Smooth muscle cell (in vitro differentiated cells): ENCODE measurements at regions not wholly inside any gene's neighbourhood (a gene's known extent, or its start where the extent isn't known, plus 50 kb on each side); places are given as distances from the start of the nearest gene placed in this dataset.

Source experiments
- DNase-seq: peaks from one replicate; lab custom pipeline; 2025; ENCODE audit not compliant: unreplicated experiment; lab: John Stamatoyannopoulos, UW
- H2AFZ ChIP-seq: fragments of 200-600 bp; sonication (generic); 2 replicates; pipeline ENCODE4 v1.6.0; 2016; ENCODE audit warnings: antibody characterized with exemption, low read depth, mild to moderate bottlenecking
- H3F3A ChIP-seq: fragments of 200-600 bp; sonication (generic); 2 replicates; pipeline ENCODE4 v1.6.0; 2017; ENCODE audit warnings: antibody characterized with exemption, low read depth
- H3K27ac ChIP-seq: fragments of 200-600 bp; sonication (generic); 2 replicates; pipeline ENCODE4 v1.5.1; 2016; ENCODE audit warnings: low read depth, mild to moderate bottlenecking
- H3K27me3 ChIP-seq: fragments of 200-600 bp; sonication (generic); 2 replicates; pipeline ENCODE4 v1.6.1; 2016; ENCODE audit warnings: low read depth, mild to moderate bottlenecking
- H3K36me3 ChIP-seq: fragments of 200-600 bp; sonication (generic); 2 replicates; pipeline ENCODE4 v1.5.1; 2016; ENCODE audit warnings: low read depth
- H3K4me1 ChIP-seq: fragments of 200-600 bp; sonication (generic); 2 replicates; pipeline ENCODE4 v1.5.1; 2016; ENCODE audit warnings: low read depth
- H3K4me2 ChIP-seq: fragments of 200-600 bp; sonication (generic); 2 replicates; pipeline ENCODE4 v1.6.0; 2016; ENCODE audit warnings: mild to moderate bottlenecking
- H3K4me3 ChIP-seq: fragments of 200-600 bp; sonication (generic); 2 replicates; pipeline ENCODE4 v1.5.1; 2016; ENCODE audit warnings: mild to moderate bottlenecking
- H3K79me2 ChIP-seq: fragments of 200-600 bp; sonication (generic); 2 replicates; pipeline ENCODE4 v1.6.0; 2016; ENCODE audit warnings: low read depth, mild to moderate bottlenecking
- H3K9ac ChIP-seq: fragments of 200-600 bp; sonication (generic); 2 replicates; pipeline ENCODE4 v1.6.0; 2016; ENCODE audit warnings: low read depth
- H3K9me3 ChIP-seq: fragments of 200-600 bp; sonication (generic); replicated peaks from 2 replicates; pipeline ENCODE4 v1.5.1; 2016; ENCODE audit warnings: low read depth
- H4K20me1 ChIP-seq: fragments of 200-600 bp; sonication (generic); 2 replicates; pipeline ENCODE4 v1.6.0; 2016; ENCODE audit warnings: low read depth
- WGBS: methylation state at CpG from one replicate; pipeline ENCODE4 v1.1.7; 2016; ENCODE audit warnings: low lambda C conversion rate; 5-methylcytosine and 5-hydroxymethylcytosine counted together
- TF ChIP-seq, protein P1 (sequence below): fragments of 200-600 bp; sonication (generic); IDR thresholded peaks from 2 replicates; pipeline ENCODE4 v1.5.1; 2017; ENCODE audit warnings: borderline replicate concordance, mild to moderate bottlenecking, antibody characterized with exemption; ENCODE audit not compliant: insufficient read depth, poor library complexity, severe bottlenecking

DNA sequence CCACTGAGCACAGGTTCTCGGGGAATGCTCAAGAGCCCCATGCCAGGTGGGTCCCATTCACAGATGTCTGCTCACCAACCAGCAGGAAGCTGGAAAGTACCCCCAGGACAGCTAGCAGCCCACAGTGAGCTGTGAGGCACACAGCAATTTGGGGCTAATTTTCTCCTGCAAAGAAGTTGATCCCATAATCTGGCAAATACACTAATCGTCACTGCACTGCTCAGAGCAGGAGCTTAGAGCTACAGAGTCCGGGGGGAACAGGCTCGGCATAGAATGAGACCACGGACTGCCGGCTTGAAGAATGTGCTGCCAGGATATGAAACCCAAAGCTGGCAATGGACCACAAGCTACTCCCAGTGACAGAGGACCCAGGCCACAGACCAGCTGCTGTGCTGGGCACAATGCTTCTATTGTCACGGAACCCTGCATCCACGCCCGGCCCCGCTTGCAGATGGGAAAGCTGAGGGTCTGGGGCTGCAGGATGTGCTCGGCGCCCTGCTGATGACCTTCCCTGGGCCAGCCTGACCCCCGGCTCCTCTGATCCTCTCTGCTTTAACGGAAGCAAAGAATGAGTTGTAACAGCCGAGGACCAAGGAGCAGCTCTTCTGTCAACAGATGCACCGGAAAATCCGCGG, 239.7 kb downstream of the CTTN start:
- H3K4me3 ChIP-seq, result no peak overlapping the region
- no peak overlapping the region for H2AFZ ChIP-seq
- H3K27me3 ChIP-seq, result no peaks in the 10 kb centered on the region
- no peak overlapping the region for H3K4me2 ChIP-seq
- no peaks in the 10 kb centered on the region for H3F3A ChIP-seq
- no peaks in the 10 kb centered on the region for H3K79me2 ChIP-seq
- no peaks in the 10 kb centered on the region for H4K20me1 ChIP-seq
- no peaks in the 10 kb centered on the region for H3K9me3 ChIP-seq
- TF ChIP-seq, protein P1, sequence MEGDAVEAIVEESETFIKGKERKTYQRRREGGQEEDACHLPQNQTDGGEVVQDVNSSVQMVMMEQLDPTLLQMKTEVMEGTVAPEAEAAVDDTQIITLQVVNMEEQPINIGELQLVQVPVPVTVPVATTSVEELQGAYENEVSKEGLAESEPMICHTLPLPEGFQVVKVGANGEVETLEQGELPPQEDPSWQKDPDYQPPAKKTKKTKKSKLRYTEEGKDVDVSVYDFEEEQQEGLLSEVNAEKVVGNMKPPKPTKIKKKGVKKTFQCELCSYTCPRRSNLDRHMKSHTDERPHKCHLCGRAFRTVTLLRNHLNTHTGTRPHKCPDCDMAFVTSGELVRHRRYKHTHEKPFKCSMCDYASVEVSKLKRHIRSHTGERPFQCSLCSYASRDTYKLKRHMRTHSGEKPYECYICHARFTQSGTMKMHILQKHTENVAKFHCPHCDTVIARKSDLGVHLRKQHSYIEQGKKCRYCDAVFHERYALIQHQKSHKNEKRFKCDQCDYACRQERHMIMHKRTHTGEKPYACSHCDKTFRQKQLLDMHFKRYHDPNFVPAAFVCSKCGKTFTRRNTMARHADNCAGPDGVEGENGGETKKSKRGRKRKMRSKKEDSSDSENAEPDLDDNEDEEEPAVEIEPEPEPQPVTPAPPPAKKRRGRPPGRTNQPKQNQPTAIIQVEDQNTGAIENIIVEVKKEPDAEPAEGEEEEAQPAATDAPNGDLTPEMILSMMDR, result no peak
- WGBS, result 91% methylated on average over 18 of the region's 18 CpGs
- no peak overlapping the region for H3K27ac ChIP-seq
- no peaks in the 10 kb centered on the region for H3K36me3 ChIP-seq
- H3K9ac ChIP-seq, result no peak overlapping the region
- no peak for DNase-seq
- peaks cover 11% of the 10 kb centered on the region for H3K4me1 ChIP-seq

DNA sequence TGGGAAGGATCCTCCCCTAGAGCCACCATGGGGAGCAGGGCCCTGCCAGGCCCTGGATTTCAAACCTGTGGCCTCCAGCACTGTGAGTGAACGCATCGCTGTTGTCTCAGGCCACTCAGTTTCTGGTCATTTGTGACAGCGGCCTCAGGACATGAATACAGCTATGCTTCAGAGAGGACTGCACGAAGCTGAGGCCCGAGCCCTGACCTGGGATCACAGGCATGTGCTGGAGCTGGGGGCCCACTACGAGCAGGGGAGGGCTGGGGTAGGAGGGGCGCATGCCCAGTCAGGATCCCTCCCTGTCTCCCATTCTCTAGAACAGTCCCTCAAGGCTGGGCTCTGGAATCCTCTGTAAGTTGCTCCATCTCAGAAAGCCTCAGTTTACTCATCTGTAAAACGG, 242.1 kb downstream of the CTTN start:
- Histone ChIP-seq H2AFZ (no peak overlapping the region), H3F3A (no peaks in the 10 kb centered on the region), H3K27me3 (no peaks in the 10 kb centered on the region), H3K4me1 (peaks cover 11% of the 10 kb centered on the region), H3K4me3 (no peak overlapping the region), H3K79me2 (no peaks in the 10 kb centered on the region), H3K9ac (no peak overlapping the region), H3K27ac (no peak overlapping the region), H3K9me3 (no peaks in the 10 kb centered on the region), H3K36me3 (no peaks in the 10 kb centered on the region), H4K20me1 (no peaks in the 10 kb centered on the region), H3K4me2 (no peak overlapping the region)
- WGBS, result 96% methylated on average over 8 of the region's 8 CpGs
- TF ChIP-seq, protein P1, result no peak
- DNase-seq, result no peak

DNA sequence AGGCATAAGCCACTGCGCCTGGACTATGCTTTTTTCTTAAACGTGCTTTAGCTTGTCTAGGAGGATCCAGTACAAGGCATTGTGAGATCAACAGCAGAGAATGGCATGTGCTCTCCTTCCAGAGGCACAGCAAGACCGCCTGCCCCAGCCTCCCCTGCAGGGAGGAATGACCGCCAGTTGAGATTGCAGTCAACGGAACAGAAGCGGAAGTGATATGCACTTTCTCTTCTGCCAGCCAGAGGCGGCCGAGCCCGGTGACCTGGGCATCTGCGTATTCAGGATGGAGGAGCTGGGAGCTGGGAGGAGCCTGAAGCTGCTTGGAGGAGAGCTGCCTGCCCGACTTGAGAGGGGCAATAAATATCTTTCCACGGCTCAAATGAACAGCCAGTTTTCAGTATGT, 243.0 kb downstream of the CTTN start:
- Histone ChIP-seq H3K79me2 (no peaks in the 10 kb centered on the region), H3K4me3 (no peak overlapping the region), H3K9ac (no peak overlapping the region), H2AFZ (no peak overlapping the region), H3K27me3 (no peaks in the 10 kb centered on the region), H3F3A (no peaks in the 10 kb centered on the region), H3K36me3 (no peaks in the 10 kb centered on the region), H4K20me1 (no peaks in the 10 kb centered on the region), H3K9me3 (no peaks in the 10 kb centered on the region), H3K4me1 (peaks cover 11% of the 10 kb centered on the region), H3K4me2 (no peak overlapping the region), H3K27ac (no peak overlapping the region)
- no peak for DNase-seq
- 48% methylated on average over 12 of the region's 12 CpGs for WGBS
- TF ChIP-seq, protein P1, result no peak

DNA sequence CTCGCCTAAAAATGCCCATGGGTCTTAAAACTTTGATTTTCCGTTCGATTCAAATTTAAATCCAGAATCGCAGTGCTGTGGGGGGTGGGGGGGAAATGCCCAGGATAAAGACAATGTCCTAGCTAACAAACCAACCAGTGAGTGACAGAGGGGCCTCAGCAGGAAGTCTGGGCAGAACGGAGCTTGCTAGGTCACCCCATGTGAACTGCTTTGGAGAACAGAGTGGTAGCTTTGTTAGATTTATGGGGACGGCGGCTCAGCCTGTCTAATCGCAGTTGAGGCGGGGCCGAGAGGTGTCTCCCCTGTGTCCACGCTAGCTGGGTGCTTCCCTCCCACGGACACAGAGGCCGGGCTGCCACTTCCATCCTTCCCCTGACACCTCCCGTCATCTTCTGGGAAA, 243.9 kb downstream of the CTTN start:
- H3K27me3 ChIP-seq, result no peaks in the 10 kb centered on the region
- H3K4me1 ChIP-seq, result peaks cover 11% of the 10 kb centered on the region
- H3K9me3 ChIP-seq, result no peaks in the 10 kb centered on the region
- no peak overlapping the region for H3K9ac ChIP-seq
- no peaks in the 10 kb centered on the region for H3F3A ChIP-seq
- H2AFZ ChIP-seq, result no peak overlapping the region
- no peak overlapping the region for H3K27ac ChIP-seq
- H3K4me2 ChIP-seq, result no peak overlapping the region
- no peak for DNase-seq
- no peaks in the 10 kb centered on the region for H3K79me2 ChIP-seq
- TF ChIP-seq, protein P1, result no peak
- WGBS, result 87% methylated on average over 12 of the region's 14 CpGs
- no peak overlapping the region for H3K4me3 ChIP-seq
- H4K20me1 ChIP-seq, result no peaks in the 10 kb centered on the region
- no peaks in the 10 kb centered on the region for H3K36me3 ChIP-seq
